Muscle of arm (tissue), 1 donor: ENCODE measurements at regions not wholly inside any gene's neighbourhood (a gene's known extent, or its start where the extent isn't known, plus 50 kb on each side); places are given as distances from the start of the nearest gene placed in this dataset.

Source experiments
- DNase-seq: peaks from one replicate; pipeline ENCODE4 v3.0.0-alpha.2; 2013

DNA sequence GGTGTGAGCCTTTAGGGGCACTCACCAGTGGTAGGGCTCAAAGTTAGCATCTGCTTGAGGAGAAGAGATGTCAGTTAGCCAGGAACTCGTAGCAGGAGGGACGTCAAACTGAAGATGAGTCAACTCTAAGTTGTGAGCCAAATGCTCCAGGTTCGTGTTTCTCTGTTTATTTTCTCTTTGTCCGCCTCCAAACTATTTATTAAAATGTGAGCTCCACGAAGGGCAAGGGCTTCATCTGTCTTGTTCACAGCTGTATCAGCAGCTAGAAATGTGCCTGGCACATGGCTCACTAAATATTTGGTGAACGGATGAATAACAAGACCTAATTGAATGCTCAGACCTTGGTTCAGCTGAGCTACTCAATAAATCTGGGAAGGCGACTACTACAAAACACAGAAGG lies 248.9 kb downstream of the BCOR start:
- DNase-seq = no peak

DNA sequence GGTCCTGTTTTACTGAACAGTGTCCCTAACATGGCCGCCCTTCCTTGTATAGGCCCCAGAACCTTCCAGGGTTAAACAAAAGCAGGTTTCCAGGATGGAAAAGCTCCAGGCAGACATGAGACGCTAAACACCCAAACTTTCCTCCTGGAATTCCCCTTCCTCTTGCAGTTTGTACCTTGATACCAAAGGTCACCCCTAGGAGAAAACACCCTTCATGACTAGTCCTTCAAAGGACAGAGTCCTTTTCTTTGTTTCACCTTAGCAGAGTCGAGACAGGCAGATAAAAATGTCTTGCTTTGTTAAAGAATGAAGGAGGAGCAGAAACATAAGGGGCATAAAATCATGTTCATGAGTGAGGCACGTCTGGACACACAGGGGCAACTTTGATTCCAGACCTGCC lies 247.5 kb downstream of the BCOR start:
- no peak for DNase-seq

DNA sequence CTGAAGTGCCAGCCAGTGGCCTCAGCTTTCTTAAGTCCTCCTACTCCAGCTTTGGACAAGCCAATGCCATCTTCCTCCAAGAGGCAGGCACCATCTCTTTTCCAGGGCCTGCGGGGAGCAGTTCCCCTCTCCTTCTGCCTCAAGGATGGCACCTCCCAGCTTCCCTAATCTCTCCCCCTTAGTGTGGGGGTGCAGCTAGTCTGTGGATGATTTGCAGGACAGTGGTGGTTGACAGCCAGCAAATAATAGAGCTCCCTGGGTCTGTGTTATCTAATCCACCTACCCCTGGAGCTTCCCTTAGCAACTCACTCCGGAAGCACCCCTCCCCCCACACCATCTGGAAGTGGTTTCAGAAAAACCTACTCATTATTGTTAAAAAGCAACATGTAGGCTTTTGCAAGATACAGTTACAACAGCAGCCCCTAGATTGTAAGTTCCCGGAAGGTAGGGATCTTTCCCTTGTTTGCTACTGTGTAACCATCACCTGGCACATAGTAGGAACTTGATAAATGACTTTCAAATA lies 247.1 kb downstream of the BCOR start:
- DNase-seq = peak; percentile 25

DNA sequence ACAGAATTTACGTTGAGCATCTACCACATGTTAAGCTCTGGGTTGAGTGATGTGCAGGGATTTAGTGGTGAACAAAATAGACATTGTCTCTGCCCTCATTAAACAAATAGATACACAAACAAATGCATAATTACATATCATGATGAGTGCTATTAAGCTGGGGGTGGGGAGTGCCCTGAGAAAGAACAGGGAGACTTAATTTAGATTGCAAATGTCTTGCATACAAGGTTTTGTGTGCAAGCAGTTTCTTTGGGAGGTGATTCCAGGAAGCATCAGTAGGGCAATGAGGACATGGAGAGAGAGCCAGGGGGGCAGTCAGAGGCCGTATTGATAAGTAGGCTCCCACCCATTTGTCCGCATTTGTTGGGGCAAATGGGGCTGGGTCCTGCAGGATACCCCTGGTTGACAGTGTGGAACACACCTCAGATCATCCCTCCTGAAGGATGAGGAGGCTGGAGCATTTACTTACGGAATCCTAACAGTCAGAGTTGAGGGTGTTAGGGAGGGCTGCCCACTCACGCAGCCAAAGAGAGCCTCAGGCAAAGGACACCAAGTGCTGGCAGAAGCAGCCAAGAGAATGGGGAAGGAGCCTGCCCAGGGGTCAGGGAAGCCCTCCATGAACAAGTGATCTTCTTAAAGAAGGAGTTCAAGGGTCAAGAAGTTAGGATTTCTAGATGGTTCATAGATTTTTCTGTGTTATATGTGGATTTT lies 245.9 kb downstream of the BCOR start:
- no peak for DNase-seq

DNA sequence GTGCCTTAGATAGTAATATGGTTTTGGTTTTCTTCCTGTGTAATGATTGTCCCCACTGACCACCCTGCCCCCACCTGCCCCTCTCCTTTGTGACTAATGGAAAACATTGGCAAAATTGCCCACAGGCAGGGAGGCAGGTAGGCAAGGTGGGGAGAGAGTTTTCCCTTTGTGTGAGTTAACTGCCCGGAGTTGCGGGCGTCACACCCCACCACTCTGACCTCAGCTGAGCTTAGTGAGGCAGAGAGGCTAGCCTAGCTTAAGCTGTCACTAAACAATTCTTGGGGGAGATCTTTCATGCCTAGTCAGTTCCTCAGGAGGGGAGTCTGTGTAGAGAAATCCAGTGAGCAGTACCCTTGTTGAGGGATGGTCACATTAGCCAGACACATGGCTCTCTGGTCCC lies 245.3 kb downstream of the BCOR start:
- DNase-seq = no peak

DNA sequence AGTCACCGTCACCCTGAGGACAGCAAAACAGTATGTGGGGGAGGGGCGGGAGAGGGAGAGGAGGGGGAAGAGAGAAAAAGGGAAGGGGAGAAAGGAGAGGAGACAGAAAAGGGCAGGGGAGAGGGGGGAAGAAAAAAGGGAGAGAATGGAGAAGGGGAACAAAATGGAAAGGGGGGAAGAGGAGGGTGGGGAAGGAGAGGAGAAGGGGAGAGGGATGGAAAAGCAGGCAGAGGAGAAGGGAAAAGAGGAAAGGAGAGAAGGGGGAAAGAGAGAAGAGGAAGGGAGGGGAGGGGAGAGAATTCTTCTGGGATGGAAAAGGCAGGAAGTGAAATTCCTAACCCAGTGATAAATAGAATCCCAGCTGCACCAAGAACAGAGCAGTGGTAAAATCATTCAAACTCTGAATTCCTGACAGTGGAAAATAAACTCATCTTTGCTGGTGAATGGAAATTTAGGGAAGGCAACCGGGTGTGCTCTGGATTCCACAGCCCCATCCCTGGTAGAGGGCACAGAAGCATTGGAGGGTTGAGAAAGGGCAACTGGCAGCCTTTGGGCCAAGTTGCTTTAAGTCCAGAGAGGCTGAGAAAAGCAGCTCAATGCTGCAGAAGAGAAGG lies 244.2 kb downstream of the BCOR start:
- no peak for DNase-seq

DNA sequence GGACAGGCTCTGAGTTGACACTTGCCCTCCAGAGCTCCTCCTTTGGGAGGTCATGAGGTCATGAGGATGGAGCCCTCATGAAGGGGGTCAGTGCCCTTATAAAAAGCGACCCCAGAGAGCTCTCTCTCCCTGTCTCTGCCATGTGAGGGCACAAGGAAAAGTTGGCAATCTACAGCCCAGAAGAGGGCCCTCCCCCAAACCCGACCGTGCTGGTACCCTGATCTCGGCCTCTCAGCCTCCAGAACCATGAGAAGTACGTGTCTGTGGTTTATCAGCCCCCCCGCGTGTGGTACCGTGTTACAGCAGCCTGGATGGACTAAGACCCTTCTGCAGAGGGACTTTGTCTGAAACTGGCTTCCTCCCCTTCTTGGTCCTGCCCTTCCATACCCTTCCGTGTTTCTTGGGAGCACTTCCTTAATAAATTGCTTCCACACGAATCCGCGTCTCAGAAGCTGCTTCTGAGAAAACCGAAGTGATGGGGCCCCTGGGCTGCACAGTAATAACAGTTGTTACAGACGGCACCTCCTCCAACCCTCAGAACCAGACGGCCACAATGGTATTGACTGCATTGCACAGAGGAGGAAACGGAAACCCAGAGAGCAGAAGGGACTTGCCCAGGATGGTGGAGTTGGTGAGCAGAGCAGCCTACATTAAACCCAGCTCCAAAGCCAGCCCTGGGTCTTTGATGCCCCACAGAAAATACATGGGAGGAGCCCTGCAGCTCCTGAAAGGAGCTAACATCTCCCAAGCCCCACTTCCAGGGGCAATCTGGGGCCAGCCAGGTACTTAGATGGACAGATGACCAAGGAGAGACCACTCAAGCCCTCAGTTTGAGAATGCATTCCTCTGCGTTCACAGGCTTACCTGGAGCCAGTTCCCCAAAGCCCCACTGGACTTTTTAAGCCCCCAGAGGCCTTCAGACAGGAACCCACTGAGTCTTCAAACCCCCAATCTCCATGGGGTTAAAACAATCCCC lies 242.7 kb downstream of the BCOR start:
- DNase-seq = no peak

DNA sequence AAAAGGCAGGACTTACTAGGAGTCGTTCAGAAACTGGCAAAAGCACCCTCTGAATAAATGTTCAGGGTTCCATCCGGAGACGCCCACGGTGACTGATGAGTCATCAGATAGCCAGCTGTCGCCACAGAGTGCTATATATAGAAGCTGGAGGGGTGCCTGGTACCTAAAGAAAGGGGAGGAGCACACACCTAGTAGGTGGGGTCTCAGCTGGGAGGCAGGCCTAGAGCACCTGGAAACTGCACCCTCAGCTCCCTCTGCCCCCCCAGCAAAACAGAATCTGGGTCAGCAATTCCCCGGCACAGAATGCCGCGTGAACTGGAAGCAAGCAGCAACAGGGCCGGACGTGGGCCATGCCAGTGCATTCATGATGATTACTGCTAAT lies 242.0 kb downstream of the BCOR start:
- DNase-seq = no peak

DNA sequence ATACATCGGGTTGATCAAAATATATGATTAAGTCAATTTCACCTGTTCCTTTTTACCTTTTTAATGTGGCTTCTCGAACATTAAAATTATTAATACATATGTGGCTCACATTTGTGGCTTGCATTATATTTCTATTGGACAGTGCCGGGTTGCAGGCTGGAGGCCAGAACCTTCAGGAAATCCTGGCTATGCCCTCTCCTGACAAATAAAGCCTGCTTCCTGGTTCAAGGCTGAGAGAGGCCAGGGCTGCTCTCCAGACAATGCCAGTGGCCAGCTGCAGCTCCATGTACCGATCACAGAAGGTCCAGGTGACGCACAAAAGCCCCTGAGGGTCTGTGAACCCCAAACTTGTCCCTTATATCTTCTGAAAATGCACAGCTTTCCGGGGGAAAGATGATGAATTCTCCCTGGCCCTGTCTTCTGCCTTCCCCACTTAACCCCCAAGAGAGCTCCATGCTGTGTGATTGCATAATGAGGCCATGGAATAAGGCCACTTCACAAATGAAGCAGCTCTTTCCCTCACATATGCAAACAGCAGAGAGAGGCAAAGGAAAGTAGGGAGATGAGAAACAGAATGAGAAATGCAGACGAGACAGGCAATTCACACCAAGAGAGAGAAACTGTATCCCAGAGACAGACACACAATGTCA lies 241.2 kb downstream of the BCOR start:
- DNase-seq = no peak

DNA sequence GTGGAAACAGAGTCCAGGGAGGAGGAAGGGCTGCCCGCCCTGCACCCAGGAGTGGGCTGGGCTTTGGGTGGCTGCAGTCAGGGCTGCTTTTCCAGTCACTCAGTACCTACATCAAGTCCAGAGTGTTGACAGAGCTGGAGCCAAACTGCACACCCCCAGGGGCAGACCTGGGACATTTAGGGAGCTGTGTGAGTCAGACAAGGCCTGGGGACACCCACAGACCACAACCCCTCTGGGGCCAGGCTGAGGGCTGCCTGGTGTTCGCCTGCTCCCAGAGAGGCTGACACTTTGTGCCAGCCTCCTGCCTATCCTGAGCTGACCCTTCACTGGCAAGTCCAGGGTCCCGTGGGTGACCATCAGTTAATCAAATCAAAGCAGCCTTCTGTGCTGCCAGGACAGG lies 240.0 kb downstream of the BCOR start:
- no peak for DNase-seq

DNA sequence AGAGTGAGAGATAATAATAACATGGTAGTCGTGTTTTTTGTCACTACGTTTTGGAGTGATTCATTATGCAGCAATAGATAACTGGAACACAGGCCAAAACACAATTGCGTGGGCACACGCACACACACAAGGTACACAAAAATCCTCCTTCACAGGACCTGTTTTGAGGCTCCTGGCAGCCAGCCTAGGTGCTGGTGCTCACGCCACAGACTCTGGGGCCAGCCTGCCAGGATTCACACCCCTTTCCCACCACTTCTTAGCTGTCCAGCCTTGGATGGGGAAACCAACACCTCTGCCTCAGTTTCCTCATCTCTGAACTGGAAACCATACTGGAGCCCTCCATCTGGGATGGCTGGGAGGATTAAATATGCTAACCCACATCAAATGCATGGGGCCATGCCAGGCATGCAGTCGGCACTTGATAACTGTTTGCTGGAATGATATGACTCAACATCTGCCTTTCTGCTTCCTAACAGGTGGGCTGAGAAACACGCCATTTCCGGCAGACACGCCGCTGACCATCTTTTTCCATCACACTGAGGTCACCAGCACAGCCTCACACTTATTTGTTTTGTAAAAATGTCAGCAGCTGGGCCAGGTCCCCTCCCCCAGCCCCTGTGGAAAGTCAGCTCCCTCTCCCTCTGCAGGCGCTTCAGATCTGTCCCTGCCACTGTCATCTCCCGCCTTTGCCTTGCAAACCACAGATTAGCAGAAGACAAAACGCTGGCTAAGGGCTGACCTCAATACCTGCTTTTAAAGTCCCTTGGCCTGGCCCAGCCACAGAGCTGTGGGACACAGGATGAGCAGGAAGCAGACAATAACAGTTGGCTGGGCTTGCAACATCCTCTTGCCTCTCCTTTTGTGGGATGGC lies 237.5 kb downstream of the BCOR start:
- DNase-seq = peak; percentile 48

DNA sequence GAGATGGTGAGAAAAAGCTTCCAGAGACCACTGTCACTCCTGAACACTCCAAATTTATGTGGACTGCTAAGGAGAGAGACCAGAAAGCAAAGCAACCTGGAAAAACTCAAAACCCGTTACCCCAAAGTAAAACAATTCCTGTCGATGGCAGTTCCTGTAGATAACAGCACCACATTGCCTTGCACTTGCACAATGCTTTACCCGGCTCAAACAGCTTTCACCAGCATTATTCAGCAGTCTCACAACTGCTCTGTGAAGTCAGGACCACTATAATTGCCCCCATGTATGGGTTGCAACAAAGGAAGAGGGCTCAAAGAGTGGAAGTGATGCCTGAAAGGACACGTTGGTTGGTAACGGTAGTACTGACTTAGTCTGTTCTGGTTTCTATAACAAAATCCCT lies 234.8 kb downstream of the BCOR start:
- no peak for DNase-seq

DNA sequence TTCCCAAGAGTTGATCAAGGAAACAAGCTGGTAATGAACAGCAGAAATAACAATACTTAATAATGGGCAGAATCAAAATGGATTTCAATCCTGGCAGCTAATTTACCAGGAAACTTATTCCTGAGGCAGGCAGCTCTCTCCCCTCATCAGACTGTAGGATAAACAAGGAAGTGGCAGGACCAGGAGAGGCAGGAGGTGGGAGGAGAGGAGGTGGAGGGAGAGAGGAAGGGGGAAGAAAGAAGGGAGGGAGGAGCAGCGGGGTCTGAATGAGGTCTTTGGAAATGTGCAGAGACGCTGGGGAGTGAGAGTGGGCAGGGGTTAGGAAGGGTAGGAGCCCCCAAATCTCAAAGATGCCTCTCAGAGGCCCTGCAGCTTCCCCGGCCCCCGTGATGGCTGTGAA lies 231.5 kb downstream of the BCOR start:
- DNase-seq = no peak

DNA sequence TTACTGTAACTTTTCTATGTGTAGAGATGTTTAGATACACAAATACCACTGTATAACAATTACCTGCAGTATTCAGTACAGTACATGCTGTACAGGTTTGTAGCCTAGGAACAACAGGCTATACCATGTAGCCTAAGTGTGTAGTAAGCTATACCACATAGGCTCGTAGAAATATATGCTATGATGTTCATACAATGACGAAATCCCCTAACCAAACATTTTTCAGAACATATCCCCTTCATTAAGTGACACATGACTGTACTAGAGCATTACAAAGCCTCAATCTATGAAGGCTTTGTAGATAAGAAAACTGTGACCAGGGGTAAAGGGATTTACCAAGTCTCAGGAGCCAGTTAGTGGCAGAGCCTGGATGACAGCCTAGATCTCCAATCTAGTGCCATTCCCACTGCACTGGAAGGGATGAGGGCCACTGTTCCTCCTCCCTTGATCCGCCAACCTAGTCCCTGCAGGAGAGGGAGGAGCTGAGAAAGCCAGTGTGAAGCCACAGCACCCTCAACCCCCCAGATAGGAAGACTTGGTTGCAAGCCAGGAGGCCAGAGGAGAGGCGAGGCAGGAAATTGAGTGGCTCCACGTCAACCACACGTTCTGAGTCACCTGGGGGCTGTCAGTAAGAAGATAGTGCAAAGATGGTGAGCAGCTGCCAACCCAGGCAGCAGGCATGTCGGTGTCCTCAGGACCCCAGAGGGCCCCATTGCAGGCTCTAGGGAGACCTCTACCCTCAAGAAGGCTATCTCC lies 227.7 kb downstream of the BCOR start:
- DNase-seq = no peak

DNA sequence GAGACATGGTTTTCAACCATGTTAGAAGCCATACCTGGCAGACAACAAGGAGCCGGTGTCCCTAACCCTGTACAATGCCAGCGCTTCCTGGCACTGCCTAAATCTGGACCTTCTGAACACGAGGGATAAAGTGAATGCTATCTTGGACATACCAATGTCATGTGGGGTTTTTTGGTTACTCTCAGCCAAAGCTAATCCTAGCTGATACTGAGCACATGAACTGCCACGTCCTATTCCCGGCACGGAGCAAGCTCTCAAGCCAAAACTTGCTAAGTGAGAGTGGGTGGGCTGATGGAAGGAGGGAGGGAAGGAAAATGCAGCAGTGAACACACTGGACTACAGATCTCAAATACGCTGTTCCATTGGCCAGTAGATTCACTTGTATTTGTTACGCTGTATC lies 226.1 kb downstream of the BCOR start:
- DNase-seq = no peak

DNA sequence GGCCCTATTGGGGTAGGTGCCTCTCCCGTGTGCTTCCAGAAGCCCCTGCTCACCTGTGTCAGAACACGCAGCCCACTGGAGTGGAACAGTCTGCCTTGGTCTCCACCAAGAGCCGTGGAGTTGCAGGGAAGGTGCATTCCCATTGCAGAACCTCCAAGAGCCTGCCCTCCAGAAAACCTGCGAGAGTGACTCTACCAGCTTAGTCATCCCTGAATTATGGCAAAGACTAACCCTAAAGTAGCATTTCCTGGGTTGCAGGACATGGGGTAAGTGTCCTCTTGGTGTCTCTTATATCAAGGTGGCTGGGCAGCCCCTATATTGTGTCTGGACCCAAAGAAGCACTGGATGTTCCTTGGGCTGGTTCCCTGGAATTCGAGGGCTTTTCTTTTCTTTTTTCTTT lies 224.6 kb downstream of the BCOR start:
- no peak for DNase-seq

DNA sequence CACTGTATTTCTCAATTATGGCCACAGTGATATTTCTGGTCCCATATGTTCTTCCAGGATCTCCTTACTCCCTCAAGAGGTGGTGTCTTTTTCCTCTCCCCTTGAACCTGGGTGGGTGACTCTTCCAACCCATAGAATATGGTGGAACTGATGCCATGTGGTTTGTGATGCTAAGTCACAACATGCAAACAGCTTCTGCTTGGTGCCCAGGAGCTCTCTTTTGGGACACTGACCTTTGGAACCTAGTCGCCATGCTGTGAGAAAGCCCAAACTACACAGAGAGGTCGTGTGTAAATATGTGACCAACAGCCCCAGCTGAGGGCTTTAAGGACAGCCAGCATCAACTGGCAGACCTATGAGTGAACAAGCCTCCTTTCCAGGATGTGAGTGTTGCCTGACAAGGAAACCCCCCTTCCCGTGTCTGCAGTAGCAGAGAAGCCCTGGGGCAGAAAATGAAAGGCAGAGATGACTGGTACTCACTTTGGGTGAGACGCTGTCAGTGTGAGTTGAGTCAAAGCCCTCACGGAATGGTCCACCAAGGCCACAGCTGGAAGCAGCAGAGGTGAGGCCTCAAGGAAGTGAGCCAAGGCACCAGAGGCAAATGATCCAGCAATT lies 223.4 kb downstream of the BCOR start:
- DNase-seq = no peak

DNA sequence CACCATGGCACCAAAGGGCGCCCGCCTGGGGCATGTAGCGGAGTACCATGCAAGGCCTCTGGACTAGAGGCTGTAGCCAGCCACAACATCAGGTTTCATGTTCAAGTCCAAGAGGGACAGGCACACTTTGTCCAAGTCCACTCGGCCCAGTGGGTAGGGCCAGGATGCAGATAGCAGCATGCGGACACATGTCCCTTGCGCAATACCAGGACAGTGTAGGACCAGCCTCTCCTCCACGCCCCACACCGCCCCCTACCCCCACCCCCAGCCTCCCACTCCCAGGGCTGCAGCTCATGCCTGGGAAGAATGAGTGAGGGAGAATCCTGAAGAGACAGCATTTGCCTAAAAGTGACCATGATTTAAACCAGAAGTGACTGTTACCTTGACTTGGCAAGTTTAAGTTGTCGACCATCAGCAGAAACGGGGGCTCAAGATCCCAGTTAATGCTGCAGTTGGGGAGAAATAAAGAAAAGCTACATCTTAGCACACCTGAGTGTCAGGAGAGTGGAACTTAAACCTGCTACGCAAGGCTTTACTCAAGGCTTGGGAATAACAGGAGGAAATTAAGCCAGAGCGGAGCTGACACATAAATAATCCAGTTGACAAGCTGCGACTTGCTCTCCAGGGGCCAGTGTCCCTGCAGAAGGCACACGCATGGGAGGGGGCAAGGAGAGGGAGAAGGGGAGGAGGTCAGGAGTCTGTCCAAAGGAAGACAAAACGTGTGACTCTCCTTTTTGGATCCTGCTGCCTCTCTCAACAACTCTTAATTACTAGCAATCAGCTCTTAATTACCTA lies 221.7 kb downstream of the BCOR start:
- no peak for DNase-seq

DNA sequence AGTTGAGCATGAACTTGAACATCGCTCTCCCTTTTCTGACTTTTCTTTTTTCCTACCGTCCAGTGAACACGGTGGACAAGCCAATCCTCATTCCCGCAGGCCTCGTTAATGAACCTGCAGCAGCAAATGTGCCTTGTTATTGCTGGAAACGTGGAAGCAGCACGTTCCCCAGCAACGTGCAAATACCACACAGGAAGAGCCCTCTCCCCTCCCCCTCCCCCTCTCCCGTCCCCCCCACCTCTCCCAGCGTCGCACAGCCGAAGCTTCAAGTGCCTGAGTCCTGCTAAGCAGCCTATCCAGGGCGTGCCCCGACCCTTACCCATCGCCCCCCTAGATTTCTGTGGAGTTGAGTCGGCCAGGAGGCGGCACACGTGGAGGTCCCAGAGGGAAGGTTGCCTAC lies 219.9 kb downstream of the BCOR start:
- DNase-seq = no peak
